Osteoblast (primary cell): ENCODE measurements at regions not wholly inside any gene's neighbourhood (a gene's known extent, or its start where the extent isn't known, plus 50 kb on each side); places are given as distances from the start of the nearest gene placed in this dataset.

Experiments
- DNase-seq: peaks from one replicate; pipeline ENCODE4 v3.0.0; 2011; ENCODE audit warnings: low spot score, mixed read lengths; ENCODE audit not compliant: insufficient read length; ENCODE audit errors: missing footprints
- H2AFZ ChIP-seq: 2 replicates; pipeline ENCODE4 v1.6.0; 2011; ENCODE audit warnings: mild to moderate bottlenecking, low read length
- H3K27ac ChIP-seq: 2 replicates; pipeline ENCODE4 v1.5.1; 2011; ENCODE audit warnings: mild to moderate bottlenecking, low read depth, low read length, moderate library complexity
- H3K27me3 ChIP-seq: 2 replicates; pipeline ENCODE4 v1.6.0; 2012; ENCODE audit warnings: mild to moderate bottlenecking, control low read depth, inconsistent platforms, low read length, moderate library complexity; ENCODE audit not compliant: insufficient read depth
- H3K36me3 ChIP-seq: 2 replicates; pipeline ENCODE4 v1.5.1; 2011; ENCODE audit warnings: mild to moderate bottlenecking, low read length, control low read depth, moderate library complexity; ENCODE audit not compliant: insufficient read depth
- H3K4me1 ChIP-seq: 2 replicates; pipeline ENCODE4 v1.5.1; 2011; ENCODE audit warnings: mild to moderate bottlenecking, low read length, control low read depth, moderate library complexity; ENCODE audit not compliant: insufficient read depth
- H3K4me2 ChIP-seq: 2 replicates; pipeline ENCODE4 v1.6.0; 2011; ENCODE audit warnings: mild to moderate bottlenecking, low read length; ENCODE audit not compliant: insufficient read depth
- H3K4me3 ChIP-seq: fragments of 200-600 bp; sonication (generic); 3 replicates; pipeline ENCODE4 v1.5.1; 2012; ENCODE audit warnings: mild to moderate bottlenecking, low read length, inconsistent platforms; ENCODE audit not compliant: insufficient read depth
- H3K79me2 ChIP-seq: 2 replicates; pipeline ENCODE4 v1.6.0; 2012; ENCODE audit warnings: mild to moderate bottlenecking, low read length, control low read depth, inconsistent platforms; ENCODE audit not compliant: insufficient read depth
- H3K9me3 ChIP-seq: 2 replicates; pipeline ENCODE4 v1.5.1; 2011; ENCODE audit warnings: low read depth, low read length, control low read depth
- H4K20me1 ChIP-seq: 2 replicates; pipeline ENCODE4 v1.6.0; 2012; ENCODE audit warnings: mild to moderate bottlenecking, low read length, control low read depth; ENCODE audit not compliant: insufficient read depth
- TF ChIP-seq, protein P1 (sequence below): IDR thresholded peaks from 2 replicates; pipeline ENCODE4 v1.5.1; 2011; ENCODE audit warnings: mild to moderate bottlenecking, low read depth, low read length, moderate library complexity; ENCODE audit errors: extremely low read depth

GRCh38 chr5:175060257-175060656 is 335.9 kb downstream of the MSX2 start:
- Histone ChIP-seq H2AFZ (peak overlapping the region; percentile 62), H3K4me2 (peak overlapping the region; percentile 63), H3K4me3 (peak overlapping the region; percentile 47), H3K27me3 (no peaks in the 10 kb centered on the region), H3K36me3 (no peaks in the 10 kb centered on the region), H3K79me2 (no peaks in the 10 kb centered on the region), H3K4me1 (no peaks in the 10 kb centered on the region), H3K27ac (no peak overlapping the region), H3K9me3 (no peaks in the 10 kb centered on the region), H4K20me1 (no peaks in the 10 kb centered on the region)
- DNase-seq, result no peak
- TF ChIP-seq, protein P1, sequence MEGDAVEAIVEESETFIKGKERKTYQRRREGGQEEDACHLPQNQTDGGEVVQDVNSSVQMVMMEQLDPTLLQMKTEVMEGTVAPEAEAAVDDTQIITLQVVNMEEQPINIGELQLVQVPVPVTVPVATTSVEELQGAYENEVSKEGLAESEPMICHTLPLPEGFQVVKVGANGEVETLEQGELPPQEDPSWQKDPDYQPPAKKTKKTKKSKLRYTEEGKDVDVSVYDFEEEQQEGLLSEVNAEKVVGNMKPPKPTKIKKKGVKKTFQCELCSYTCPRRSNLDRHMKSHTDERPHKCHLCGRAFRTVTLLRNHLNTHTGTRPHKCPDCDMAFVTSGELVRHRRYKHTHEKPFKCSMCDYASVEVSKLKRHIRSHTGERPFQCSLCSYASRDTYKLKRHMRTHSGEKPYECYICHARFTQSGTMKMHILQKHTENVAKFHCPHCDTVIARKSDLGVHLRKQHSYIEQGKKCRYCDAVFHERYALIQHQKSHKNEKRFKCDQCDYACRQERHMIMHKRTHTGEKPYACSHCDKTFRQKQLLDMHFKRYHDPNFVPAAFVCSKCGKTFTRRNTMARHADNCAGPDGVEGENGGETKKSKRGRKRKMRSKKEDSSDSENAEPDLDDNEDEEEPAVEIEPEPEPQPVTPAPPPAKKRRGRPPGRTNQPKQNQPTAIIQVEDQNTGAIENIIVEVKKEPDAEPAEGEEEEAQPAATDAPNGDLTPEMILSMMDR, result no peak

DNA sequence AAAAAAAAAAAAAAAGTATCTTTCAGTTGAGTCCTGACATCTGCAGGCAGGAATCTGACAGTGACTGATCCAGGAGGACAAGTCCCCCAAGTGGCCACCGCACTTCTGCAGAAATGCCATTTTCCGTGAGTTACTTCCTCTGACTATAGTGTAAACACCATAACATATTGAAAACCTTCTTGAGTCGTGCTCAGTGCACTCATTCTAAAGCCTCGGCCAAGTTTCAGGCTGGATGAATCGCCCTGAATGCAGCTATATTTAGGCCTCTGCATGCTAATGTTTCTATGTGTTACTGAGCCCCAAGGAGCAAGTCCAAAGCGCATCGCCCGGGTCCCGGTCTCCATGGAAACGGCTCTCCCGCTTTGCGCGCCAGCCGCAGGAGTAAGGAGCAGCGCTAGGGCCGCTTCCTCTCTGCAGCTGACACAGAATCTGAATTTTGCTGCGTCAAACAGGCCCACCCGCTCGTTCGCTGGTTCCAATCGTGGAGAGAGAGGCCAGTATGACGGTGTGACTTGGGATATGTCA is 335.4 kb downstream of the MSX2 start:
- H4K20me1 ChIP-seq, result no peaks in the 10 kb centered on the region
- H3K9me3 ChIP-seq, result no peaks in the 10 kb centered on the region
- peak overlapping the region; percentile 62 for H2AFZ ChIP-seq
- peak overlapping the region; percentile 63 for H3K4me2 ChIP-seq
- no peaks in the 10 kb centered on the region for H3K27me3 ChIP-seq
- DNase-seq, result no peak
- no peak overlapping the region for H3K27ac ChIP-seq
- peak overlapping the region; percentile 47 for H3K4me3 ChIP-seq
- no peaks in the 10 kb centered on the region for H3K36me3 ChIP-seq
- TF ChIP-seq, protein P1, result no peak
- H3K4me1 ChIP-seq, result no peaks in the 10 kb centered on the region
- no peaks in the 10 kb centered on the region for H3K79me2 ChIP-seq

- Histone ChIP-seq H3K4me1 (no peaks in the 10 kb centered on the region), H3K36me3 (no peaks in the 10 kb centered on the region), H3K27me3 (no peaks in the 10 kb centered on the region), H4K20me1 (no peaks in the 10 kb centered on the region), H3K4me3 (no peak overlapping the region), H3K9me3 (peaks cover 2% of the 10 kb centered on the region), H3K79me2 (no peaks in the 10 kb centered on the region), H3K27ac (no peak overlapping the region), H2AFZ (no peak overlapping the region), H3K4me2 (no peak overlapping the region)
- TF ChIP-seq, protein P1, result no peak
- DNase-seq, result no peak
Measured at GRCh38 chr5:175056831-175057230, 332.4 kb downstream of the MSX2 start.

GRCh38 chr5:175054243-175054642 is 329.9 kb downstream of the MSX2 start:
- Histone ChIP-seq H3K27me3 (no peaks in the 10 kb centered on the region), H3K9me3 (peaks cover 2% of the 10 kb centered on the region), H3K36me3 (no peaks in the 10 kb centered on the region), H3K4me3 (no peak overlapping the region), H4K20me1 (no peaks in the 10 kb centered on the region), H3K4me2 (no peak overlapping the region), H3K79me2 (no peaks in the 10 kb centered on the region), H3K4me1 (no peaks in the 10 kb centered on the region), H3K27ac (no peak overlapping the region), H2AFZ (no peak overlapping the region)
- TF ChIP-seq, protein P1, result no peak
- no peak for DNase-seq
